ENCODE measurements at regions not wholly inside any gene's neighbourhood (a gene's known extent, or its start where the extent isn't known, plus 50 kb on each side); places are given as distances from the start of the nearest gene placed in this dataset.

- no peak for DNase-seq (ENCODE audit: low read depth, low spot score)
These were observed 138.7 kb upstream of the BACH2 start for GRCh38 chr6:90435207-90435899.

- DNase-seq (ENCODE audit: low read depth, low spot score), result no peak
These were observed 137.5 kb upstream of the BACH2 start for GRCh38 chr6:90434094-90434493.

- no peak for DNase-seq (ENCODE audit: low read depth, low spot score)
These were observed 136.3 kb upstream of the BACH2 start for GRCh38 chr6:90432937-90433336.

- DNase-seq (ENCODE audit: low read depth, low spot score), result no peak
These were observed 135.6 kb upstream of the BACH2 start for GRCh38 chr6:90432041-90432775.

- no peak for DNase-seq (ENCODE audit: low read depth, low spot score)
These were observed 134.9 kb upstream of the BACH2 start for GRCh38 chr6:90431576-90431975.

GRCh38 chr6:90429713-90430112 is 133.1 kb upstream of the BACH2 start:
- DNase-seq (ENCODE audit: low read depth, low spot score), result no peak

GRCh38 chr6:90428514-90428913 is 131.9 kb upstream of the BACH2 start:
- DNase-seq (ENCODE audit: low read depth, low spot score), result no peak

- no peak for DNase-seq (ENCODE audit: low read depth, low spot score)
These were observed 128.6 kb upstream of the BACH2 start for GRCh38 chr6:90425161-90425641.

GRCh38 chr6:90424580-90424979 is 127.9 kb upstream of the BACH2 start:
- DNase-seq (ENCODE audit: low read depth, low spot score), result no peak

- no peak for DNase-seq (ENCODE audit: low read depth, low spot score)
These were observed 125.0 kb upstream of the BACH2 start for GRCh38 chr6:90421666-90422065.

GRCh38 chr6:90420500-90420899 is 123.9 kb upstream of the BACH2 start:
- DNase-seq (ENCODE audit: low read depth, low spot score), result no peak

- no peak for DNase-seq (ENCODE audit: low read depth, low spot score)
These were observed 120.7 kb upstream of the BACH2 start for GRCh38 chr6:90417385-90417784.

GRCh38 chr6:90416322-90416721 is 119.7 kb upstream of the BACH2 start:
- DNase-seq (ENCODE audit: low read depth, low spot score), result no peak

- DNase-seq (ENCODE audit: low read depth, low spot score), result no peak
These were observed 118.5 kb upstream of the BACH2 start for GRCh38 chr6:90415178-90415577.

GRCh38 chr6:90414352-90414751 is 117.7 kb upstream of the BACH2 start:
- DNase-seq (ENCODE audit: low read depth, low spot score), result no peak

- no peak for DNase-seq (ENCODE audit: low read depth, low spot score)
These were observed 117.2 kb upstream of the BACH2 start for GRCh38 chr6:90413867-90414266.

GRCh38 chr6:90413396-90413795 is 116.8 kb upstream of the BACH2 start:
- no peak for DNase-seq (ENCODE audit: low read depth, low spot score)

GRCh38 chr6:90412538-90413369 is 116.1 kb upstream of the BACH2 start:
- no peak for DNase-seq (ENCODE audit: low read depth, low spot score)

- DNase-seq (ENCODE audit: low read depth, low spot score), result no peak
These were observed 114.7 kb upstream of the BACH2 start for GRCh38 chr6:90411292-90411781.

GRCh38 chr6:90409700-90410099 is 113.1 kb upstream of the BACH2 start:
- no peak for DNase-seq (ENCODE audit: low read depth, low spot score)

GRCh38 chr6:90406957-90407356 is 110.3 kb upstream of the BACH2 start:
- no peak for DNase-seq (ENCODE audit: low read depth, low spot score)

GRCh38 chr6:90406142-90406794 is 109.6 kb upstream of the BACH2 start:
- no peak for DNase-seq (ENCODE audit: low read depth, low spot score)

Measured in brain pericyte (primary cell).